ENCODE measurements at regions not wholly inside any gene's neighbourhood (a gene's known extent, or its start where the extent isn't known, plus 50 kb on each side); places are given as distances from the start of the nearest gene placed in this dataset.

DNA sequence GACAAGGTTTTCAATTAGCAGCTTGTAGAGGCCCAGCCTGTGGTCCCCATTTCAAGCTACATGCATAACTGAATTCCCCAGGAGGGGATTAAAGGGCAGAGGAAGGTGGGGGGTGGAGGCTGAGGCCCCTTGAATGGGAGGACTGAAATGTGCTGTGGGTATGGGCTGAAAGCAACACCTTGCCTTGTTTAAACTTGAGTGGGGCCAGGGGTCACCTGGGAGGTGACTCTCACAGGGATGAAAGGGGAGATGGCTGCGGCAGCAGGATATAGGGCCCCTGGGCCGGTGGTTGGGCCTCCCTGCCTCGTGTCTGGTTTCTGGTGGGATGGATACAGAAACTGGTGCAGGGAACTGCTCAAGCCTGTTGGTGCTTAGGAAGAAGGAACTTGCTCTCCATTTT, 225.9 kb upstream of the SPRED2 start:
- TF ChIP-seq, protein P1, sequence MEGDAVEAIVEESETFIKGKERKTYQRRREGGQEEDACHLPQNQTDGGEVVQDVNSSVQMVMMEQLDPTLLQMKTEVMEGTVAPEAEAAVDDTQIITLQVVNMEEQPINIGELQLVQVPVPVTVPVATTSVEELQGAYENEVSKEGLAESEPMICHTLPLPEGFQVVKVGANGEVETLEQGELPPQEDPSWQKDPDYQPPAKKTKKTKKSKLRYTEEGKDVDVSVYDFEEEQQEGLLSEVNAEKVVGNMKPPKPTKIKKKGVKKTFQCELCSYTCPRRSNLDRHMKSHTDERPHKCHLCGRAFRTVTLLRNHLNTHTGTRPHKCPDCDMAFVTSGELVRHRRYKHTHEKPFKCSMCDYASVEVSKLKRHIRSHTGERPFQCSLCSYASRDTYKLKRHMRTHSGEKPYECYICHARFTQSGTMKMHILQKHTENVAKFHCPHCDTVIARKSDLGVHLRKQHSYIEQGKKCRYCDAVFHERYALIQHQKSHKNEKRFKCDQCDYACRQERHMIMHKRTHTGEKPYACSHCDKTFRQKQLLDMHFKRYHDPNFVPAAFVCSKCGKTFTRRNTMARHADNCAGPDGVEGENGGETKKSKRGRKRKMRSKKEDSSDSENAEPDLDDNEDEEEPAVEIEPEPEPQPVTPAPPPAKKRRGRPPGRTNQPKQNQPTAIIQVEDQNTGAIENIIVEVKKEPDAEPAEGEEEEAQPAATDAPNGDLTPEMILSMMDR (IDR thresholded peaks at IDR 0.05; ENCODE audit: low read length, missing control alignments) = no peak
- DNase-seq (ENCODE audit: low read depth) = no peak
- no peak overlapping the region for H3K4me3 ChIP-seq (replicated peaks; ENCODE audit: low read depth, low read length)

DNA sequence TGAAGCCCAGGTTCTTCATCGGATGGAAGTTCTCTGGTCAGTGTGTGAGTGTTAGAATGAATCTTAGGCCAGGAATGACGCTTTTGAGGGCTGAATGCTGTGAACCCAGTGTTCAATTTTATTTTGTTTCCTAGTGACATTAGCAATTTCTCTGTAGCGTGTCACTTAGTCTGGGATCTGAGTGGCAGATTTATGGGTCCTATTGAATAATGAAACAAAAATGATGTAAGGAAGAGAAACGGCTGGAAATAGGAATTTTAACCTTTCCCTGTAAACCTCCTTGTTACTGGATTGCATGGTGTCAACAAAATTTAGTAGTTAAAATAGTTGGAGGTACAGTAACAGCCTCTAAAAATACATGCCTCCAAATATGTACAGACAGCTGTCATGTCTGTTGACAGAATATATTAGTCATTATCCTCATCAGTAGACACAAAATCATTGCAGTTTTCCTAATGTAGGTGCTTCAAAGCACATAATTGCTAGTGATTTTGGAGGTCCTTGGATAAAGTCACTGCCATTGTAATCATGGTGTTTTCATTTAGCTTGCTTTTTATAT, 223.8 kb upstream of the SPRED2 start:
- no peak for DNase-seq (ENCODE audit: low read depth)
- no peak overlapping the region for H3K4me3 ChIP-seq (replicated peaks; ENCODE audit: low read depth, low read length)

DNA sequence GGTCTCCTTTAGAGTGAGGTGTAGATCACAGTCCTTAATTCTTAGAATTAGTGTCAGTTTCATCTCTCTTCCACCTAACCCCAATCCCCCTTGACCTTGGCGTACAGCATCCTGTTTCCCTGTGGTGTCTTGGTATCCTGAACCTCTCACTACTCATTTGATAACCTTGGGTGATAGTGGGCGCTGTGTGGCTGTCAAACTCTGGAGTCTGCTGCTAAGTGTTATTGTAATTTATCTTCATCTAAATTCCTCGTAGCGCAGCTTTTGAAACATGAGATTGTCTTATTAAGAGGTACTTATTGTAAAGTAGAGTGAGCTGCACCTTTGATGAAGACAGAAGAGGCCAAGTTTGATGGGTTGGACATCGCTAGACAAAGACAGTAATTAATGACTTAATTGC, 222.6 kb upstream of the SPRED2 start:
- no peak overlapping the region for H3K4me3 ChIP-seq (replicated peaks; ENCODE audit: low read depth, low read length)
- TF ChIP-seq, protein P1 (IDR thresholded peaks at IDR 0.05; ENCODE audit: low read length, missing control alignments) = no peak
- DNase-seq (ENCODE audit: low read depth) = no peak

More for the DNA sequence above, 223.8 kb upstream of the SPRED2 start:
- TF ChIP-seq, protein P1 (IDR thresholded peaks at IDR 0.05; ENCODE audit: low read length, missing control alignments) = no peak

DNA sequence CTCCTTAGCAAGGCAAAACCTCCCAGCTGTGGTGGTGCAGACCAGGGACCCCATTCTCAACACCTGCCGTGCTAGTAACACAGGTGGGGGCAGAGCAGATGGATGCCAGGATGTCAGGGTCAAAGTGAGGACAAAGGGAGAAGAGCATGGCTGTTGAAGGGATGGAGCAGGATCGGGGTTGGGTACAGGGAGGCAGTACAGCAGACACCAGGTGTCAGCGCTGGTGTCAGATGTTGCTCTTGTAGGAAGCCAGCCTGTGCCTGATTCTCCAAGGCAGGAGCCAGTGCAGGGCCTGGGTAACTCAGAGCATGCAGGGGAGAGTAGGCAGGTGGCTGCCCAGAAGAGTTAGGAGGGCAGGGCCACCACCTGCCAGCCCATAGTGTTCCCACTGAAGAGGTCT, 222.1 kb upstream of the SPRED2 start:
- no peak for DNase-seq (ENCODE audit: low read depth)
- no peak overlapping the region for H3K4me3 ChIP-seq (replicated peaks; ENCODE audit: low read depth, low read length)
- TF ChIP-seq, protein P1 (IDR thresholded peaks at IDR 0.05; ENCODE audit: low read length, missing control alignments) = no peak

DNA sequence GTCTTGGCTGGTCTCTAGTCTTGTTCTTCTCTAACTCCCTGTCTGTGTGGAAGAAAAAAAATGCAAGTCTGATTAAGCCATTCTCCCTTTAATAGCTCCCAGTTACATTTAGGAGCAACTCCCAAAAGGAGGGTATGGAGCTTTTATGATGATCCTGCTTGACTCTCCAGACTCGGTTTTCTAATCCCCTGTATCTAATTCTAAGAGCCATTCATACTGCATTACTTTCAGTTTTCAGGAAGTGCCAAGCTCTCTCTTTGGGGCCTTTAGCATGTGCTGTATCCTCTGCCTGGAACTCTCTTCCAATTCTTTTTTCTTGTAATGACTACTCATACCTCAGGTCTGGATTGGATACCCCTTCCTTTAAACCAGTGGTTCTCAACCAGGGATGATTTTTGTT, 219.7 kb upstream of the SPRED2 start:
- TF ChIP-seq, protein P1 (IDR thresholded peaks at IDR 0.05; ENCODE audit: low read length, missing control alignments) = no peak
- no peak overlapping the region for H3K4me3 ChIP-seq (replicated peaks; ENCODE audit: low read depth, low read length)

DNA sequence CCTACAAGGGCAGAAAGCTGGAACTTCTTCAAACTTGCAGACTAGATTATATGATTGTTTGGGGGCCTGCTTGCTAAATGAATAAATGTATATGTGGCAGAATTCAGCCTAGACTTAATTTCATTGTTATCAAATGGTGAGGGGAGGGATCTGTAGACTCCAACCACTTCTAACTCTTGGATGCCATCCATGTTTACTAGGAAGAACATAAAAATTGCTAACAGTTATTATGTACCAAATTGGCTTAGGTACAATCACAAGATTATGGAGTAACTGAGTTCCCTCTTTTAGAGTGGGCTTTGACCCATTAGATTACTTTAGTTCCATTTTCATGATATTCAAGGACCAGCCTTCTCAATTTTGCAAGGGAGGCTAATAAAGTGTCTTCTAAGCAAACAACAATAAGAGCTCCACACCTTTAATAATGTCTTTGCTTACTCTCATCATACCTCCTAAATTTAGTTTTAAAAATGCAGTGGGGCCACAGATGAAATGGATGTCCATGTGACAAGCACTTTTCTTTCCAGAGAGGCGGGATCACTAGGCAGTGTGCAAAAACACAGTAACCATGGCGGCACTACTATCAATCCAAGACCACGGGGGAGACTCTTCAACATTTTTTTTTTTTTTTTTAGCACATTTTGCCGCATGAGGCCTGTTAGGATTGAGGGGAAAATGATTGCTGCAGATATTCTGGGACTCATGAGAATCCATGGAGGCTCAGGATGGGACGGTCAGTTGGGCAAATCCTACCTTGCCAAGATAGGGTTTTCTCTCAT, 217.6 kb upstream of the SPRED2 start:
- TF ChIP-seq, protein P1 (IDR thresholded peaks at IDR 0.05; ENCODE audit: low read length, missing control alignments) = no peak
- DNase-seq (ENCODE audit: low read depth) = no peak
- H3K4me3 ChIP-seq (replicated peaks; ENCODE audit: low read depth, low read length) = no peak overlapping the region

More for the DNA sequence above, 219.7 kb upstream of the SPRED2 start:
- no peak for DNase-seq (ENCODE audit: low read depth)

All from fibroblast of pulmonary artery (primary cell).